H1 (cell line): ENCODE measurements at regions not wholly inside any gene's neighbourhood (a gene's known extent, or its start where the extent isn't known, plus 50 kb on each side); places are given as distances from the start of the nearest gene placed in this dataset.

ENCODE experiments used
- CHD1 ChIP-seq: IDR thresholded peaks from 2 replicates; pipeline ENCODE4 v1.6.1; 2012; ENCODE audit warnings: low read depth, low read length, improper control_type of control experiment
- CTBP2 ChIP-seq: IDR thresholded peaks from 2 replicates; pipeline ENCODE4 v1.7.0; 2011; ENCODE audit warnings: borderline replicate concordance, mild to moderate bottlenecking, moderate library complexity, mixed read lengths, low read length; ENCODE audit not compliant: insufficient read depth, insufficient read length
- E2F6 ChIP-seq: IDR thresholded peaks from 2 replicates; pipeline ENCODE4 v1.6.1; 2012; ENCODE audit warnings: inconsistent platforms
- EZH2 ChIP-seq: fragments of 200-600 bp; sonication (generic); IDR thresholded peaks from 2 replicates; pipeline ENCODE4 v1.7.1; 2012; ENCODE audit warnings: low read depth, mild to moderate bottlenecking, moderate library complexity, low read length, inconsistent platforms; ENCODE audit not compliant: severe bottlenecking
- KDM1A ChIP-seq: fragments of 200-600, 300-600 bp; sonication (generic); IDR thresholded peaks from 2 replicates; pipeline ENCODE4 v1.7.1; 2016; ENCODE audit warnings: mild to moderate bottlenecking, low read length, borderline replicate concordance
- SP1 ChIP-seq: IDR thresholded peaks from 2 replicates; pipeline ENCODE4 v1.6.1; 2011; ENCODE audit warnings: low read depth, low read length
- SP4 ChIP-seq: IDR thresholded peaks from 2 replicates; pipeline ENCODE4 v1.6.1; 2012; ENCODE audit warnings: low read length, inconsistent platforms
- TCF12 ChIP-seq: IDR thresholded peaks from 2 replicates; pipeline ENCODE4 v1.6.1; 2011; ENCODE audit warnings: low read depth, mild to moderate bottlenecking, low read length

- TF ChIP-seq KDM1A (no peak), SP4 (no peak), TCF12 (no peak), EZH2 (no peak), E2F6 (no peak), SP1 (no peak), CHD1 (no peak), CTBP2 (no peak)
These were observed 141.7 kb downstream of the CCDC59 start (continued) for GRCh38 chr12:82216475-82216874.
